H9 (cell line): ENCODE measurements at regions not wholly inside any gene's neighbourhood (a gene's known extent, or its start where the extent isn't known, plus 50 kb on each side); places are given as distances from the start of the nearest gene placed in this dataset.

Experiments used
- DNase-seq: peaks from one replicate; pipeline ENCODE4 v3.0.0-alpha.2; 2017
- H2AFZ ChIP-seq: one replicate; pipeline ENCODE4 v1.6.1; 2013; ENCODE audit warnings: mild to moderate bottlenecking, low read length, control low read depth, moderate library complexity
- H2AK5ac ChIP-seq: 2 replicates; pipeline ENCODE4 v1.6.1; 2013; ENCODE audit warnings: low read length, control low read depth, mixed read lengths; ENCODE audit not compliant: insufficient read length
- H2BK120ac ChIP-seq: one replicate; pipeline ENCODE4 v1.6.1; 2013; ENCODE audit warnings: low read depth, mild to moderate bottlenecking, low read length, control low read depth, inconsistent platforms; ENCODE audit not compliant: poor library complexity, severe bottlenecking
- H2BK12ac ChIP-seq: 2 replicates; pipeline ENCODE4 v1.6.1; 2013; ENCODE audit warnings: low read length, control low read depth, mixed read lengths, low read depth; ENCODE audit not compliant: insufficient read length
- H2BK15ac ChIP-seq: 2 replicates; pipeline ENCODE4 v1.6.1; 2013; ENCODE audit warnings: low read depth, low read length, control low read depth
- H2BK20ac ChIP-seq: one replicate; pipeline ENCODE4 v1.6.1; 2013; ENCODE audit warnings: low read depth, mild to moderate bottlenecking, low read length, control low read depth, inconsistent platforms; ENCODE audit not compliant: poor library complexity, severe bottlenecking
- H2BK5ac ChIP-seq: 2 replicates; pipeline ENCODE4 v1.6.1; 2013; ENCODE audit warnings: low read length, control low read depth, mixed read lengths; ENCODE audit not compliant: insufficient read length
- H3K14ac ChIP-seq: 2 replicates; pipeline ENCODE4 v1.6.1; 2013; ENCODE audit warnings: low read length, control low read depth; ENCODE audit not compliant: insufficient read depth
- H3K18ac ChIP-seq: 2 replicates; pipeline ENCODE4 v1.6.1; 2013; ENCODE audit warnings: low read depth, mild to moderate bottlenecking, mixed read lengths, low read length, control low read depth; ENCODE audit not compliant: insufficient read length
- H3K23ac ChIP-seq: 2 replicates; pipeline ENCODE4 v1.6.1; 2013; ENCODE audit warnings: low read length, control low read depth, mixed read lengths, low read depth; ENCODE audit not compliant: insufficient read length
- H3K23me2 ChIP-seq: 2 replicates; pipeline ENCODE4 v1.6.1; 2013; ENCODE audit warnings: low read depth, mild to moderate bottlenecking, mixed read lengths, low read length, control low read depth; ENCODE audit not compliant: insufficient read length, poor library complexity, severe bottlenecking
- H3K27ac ChIP-seq: 2 replicates; pipeline ENCODE4 v1.5.1; 2013; ENCODE audit warnings: low read length, control low read depth, mixed read lengths, low read depth; ENCODE audit not compliant: insufficient read length
- H3K27me3 ChIP-seq: 2 replicates; pipeline ENCODE4 v1.6.1; 2013; ENCODE audit warnings: low read length, control low read depth, inconsistent platforms; ENCODE audit not compliant: insufficient read depth
- H3K4ac ChIP-seq: 2 replicates; pipeline ENCODE4 v1.6.1; 2013; ENCODE audit warnings: low read depth, mild to moderate bottlenecking, control low read depth, inconsistent platforms, low read length, moderate library complexity
- H3K4me1 ChIP-seq: 2 replicates; pipeline ENCODE4 v1.6.1; 2013; ENCODE audit warnings: low read length, control low read depth, inconsistent platforms; ENCODE audit not compliant: insufficient read depth
- H3K4me2 ChIP-seq: 2 replicates; pipeline ENCODE4 v1.6.1; 2013; ENCODE audit warnings: low read length, control low read depth, mixed read lengths; ENCODE audit not compliant: insufficient read length, insufficient read depth
- H3K56ac ChIP-seq: 2 replicates; pipeline ENCODE4 v1.6.1; 2013; ENCODE audit warnings: low read depth, mild to moderate bottlenecking, mixed read lengths, low read length, control low read depth; ENCODE audit not compliant: insufficient read length
- H3K79me1 ChIP-seq: 2 replicates; pipeline ENCODE4 v1.6.1; 2013; ENCODE audit warnings: low read depth, mild to moderate bottlenecking, moderate library complexity, low read length, control low read depth, inconsistent platforms; ENCODE audit not compliant: insufficient read depth, poor library complexity, severe bottlenecking
- H3K79me2 ChIP-seq: 2 replicates; pipeline ENCODE4 v1.6.1; 2013; ENCODE audit warnings: low read length, control low read depth, inconsistent platforms; ENCODE audit not compliant: insufficient read depth
- H3K9ac ChIP-seq: 2 replicates; pipeline ENCODE4 v1.6.1; 2013; ENCODE audit warnings: low read length, control low read depth, mixed read lengths; ENCODE audit not compliant: insufficient read length; ENCODE audit errors: extremely low read depth
- H3K9me3 ChIP-seq: one replicate; pipeline ENCODE4 v1.6.1; 2013; ENCODE audit warnings: low read depth, low read length, inconsistent platforms; ENCODE audit not compliant: control insufficient read depth
- H3T11ph ChIP-seq: one replicate; pipeline ENCODE4 v1.6.1; 2013; ENCODE audit warnings: mild to moderate bottlenecking, low read length, control low read depth, inconsistent platforms
- H4K20me1 ChIP-seq: one replicate; pipeline ENCODE4 v1.6.1; 2013; ENCODE audit not compliant: control insufficient read depth, insufficient read length, insufficient read depth
- H4K5ac ChIP-seq: 2 replicates; pipeline ENCODE4 v1.6.1; 2013; ENCODE audit warnings: low read depth, mild to moderate bottlenecking, mixed read lengths, low read length, control low read depth; ENCODE audit not compliant: insufficient read length
- H4K8ac ChIP-seq: replicated peaks from 2 replicates; pipeline ENCODE4 v1.6.1; 2013; ENCODE audit warnings: low read length, control low read depth, mixed read lengths, low read depth; ENCODE audit not compliant: insufficient read length
- H4K91ac ChIP-seq: 2 replicates; pipeline ENCODE4 v1.6.1; 2013; ENCODE audit warnings: low read depth, mild to moderate bottlenecking, moderate library complexity, mixed read lengths, low read length, control low read depth; ENCODE audit not compliant: insufficient read length
- H3K27ac Mint-ChIP-seq, 3 experiments: 2 replicates in 2 of 3; 3 replicates in 1 of 3; pipeline ENCODE4 v1.8.0; 2020 to 2021; ENCODE audit warnings: mixed read lengths in 3 of 3, mild to moderate bottlenecking in 1 of 3, moderate library complexity in 1 of 3
- H3K27me3 Mint-ChIP-seq: 2 replicates; pipeline ENCODE4 v1.8.0; 2021; ENCODE audit warnings: low read depth, mild to moderate bottlenecking, moderate library complexity, mixed read lengths
- H3K36me3 Mint-ChIP-seq, 3 experiments: 2 replicates in 2 of 3; 3 replicates in 1 of 3; pipeline ENCODE4 v1.8.0; 2020 to 2021; ENCODE audit warnings: low read depth in 3 of 3, mixed read lengths in 3 of 3; ENCODE audit not compliant: insufficient read depth in 1 of 3
- H3K4me1 Mint-ChIP-seq, 2 experiments: 2 replicates each; pipeline ENCODE4 v1.8.0; 2020; ENCODE audit warnings: mixed read lengths in 2 of 2
- H3K4me3 Mint-ChIP-seq, 2 experiments: 2 replicates in 1 of 2; 3 replicates in 1 of 2; pipeline ENCODE4 v1.8.0; 2020 to 2021; ENCODE audit warnings: mild to moderate bottlenecking in 2 of 2, mixed read lengths in 2 of 2, moderate library complexity in 1 of 2
- H3K9me3 Mint-ChIP-seq, 2 experiments: 2 replicates in 1 of 2; 3 replicates in 1 of 2; pipeline ENCODE4 v1.8.0; 2020; ENCODE audit warnings: mild to moderate bottlenecking in 2 of 2, mixed read lengths in 2 of 2, moderate library complexity in 1 of 2
- CTCF ChIP-seq: fragments of 200-600 bp; sonication (generic); conservative IDR thresholded peaks from 3 replicates; pipeline ENCODE4 v1.8.0; 2021; ENCODE audit warnings: antibody characterized with exemption, mild to moderate bottlenecking

GRCh38 chr3:166114448-166114847 is 277.2 kb upstream of the BCHE start:
- H2AFZ ChIP-seq: no peak overlapping the region
- no peaks in the 10 kb centered on the region; a peak in 1 of 7 replicates for H3K36me3 Mint-ChIP-seq
- H3K23me2 ChIP-seq: no peaks in the 10 kb centered on the region
- H3K79me1 ChIP-seq: no peaks in the 10 kb centered on the region
- H3K56ac ChIP-seq: no peak overlapping the region
- no peaks in the 10 kb centered on the region for H3K9me3 ChIP-seq
- H2BK120ac ChIP-seq: no peak overlapping the region
- no peaks in the 10 kb centered on the region for H3K27me3 Mint-ChIP-seq
- H3K9ac ChIP-seq: no peak overlapping the region
- H3T11ph ChIP-seq: no peak overlapping the region
- no peaks in the 10 kb centered on the region for H3K79me2 ChIP-seq
- no peak overlapping the region for H2BK15ac ChIP-seq
- H3K4me1 Mint-ChIP-seq: no peaks in the 10 kb centered on the region
- H3K27ac ChIP-seq: no peak overlapping the region
- peaks cover 4 to 9% of the 10 kb centered on the region in 2 experiments; a peak in 4 of 5 replicates for H3K9me3 Mint-ChIP-seq
- H2AK5ac ChIP-seq: no peak overlapping the region
- H3K27me3 ChIP-seq: no peaks in the 10 kb centered on the region
- no peak overlapping the region for H4K5ac ChIP-seq
- no peak overlapping the region for H3K4me3 Mint-ChIP-seq
- H4K8ac ChIP-seq: no peak overlapping the region
- no peak for TF ChIP-seq CTCF
- H2BK12ac ChIP-seq: no peak overlapping the region
- H4K91ac ChIP-seq: no peak overlapping the region
- DNase-seq: no peak
- no peak overlapping the region for H2BK20ac ChIP-seq
- H3K4me1 ChIP-seq: no peaks in the 10 kb centered on the region
- H2BK5ac ChIP-seq: no peak overlapping the region
- no peak overlapping the region for H3K18ac ChIP-seq
- H3K4ac ChIP-seq: no peak overlapping the region
- no peak overlapping the region for H3K4me2 ChIP-seq
- H3K23ac ChIP-seq: no peak overlapping the region
- no peaks in the 10 kb centered on the region for H4K20me1 ChIP-seq
- H3K27ac Mint-ChIP-seq: no peak overlapping the region
- no peak overlapping the region for H3K14ac ChIP-seq
